ENCODE measurements at regions not wholly inside any gene's neighbourhood (a gene's known extent, or its start where the extent isn't known, plus 50 kb on each side); places are given as distances from the start of the nearest gene placed in this dataset.
"Not testable (repeated sequence)": the region's sequence is repeated elsewhere in the genome, so short reads cannot be mapped to it uniquely, and the experiment has no call there.

DNA sequence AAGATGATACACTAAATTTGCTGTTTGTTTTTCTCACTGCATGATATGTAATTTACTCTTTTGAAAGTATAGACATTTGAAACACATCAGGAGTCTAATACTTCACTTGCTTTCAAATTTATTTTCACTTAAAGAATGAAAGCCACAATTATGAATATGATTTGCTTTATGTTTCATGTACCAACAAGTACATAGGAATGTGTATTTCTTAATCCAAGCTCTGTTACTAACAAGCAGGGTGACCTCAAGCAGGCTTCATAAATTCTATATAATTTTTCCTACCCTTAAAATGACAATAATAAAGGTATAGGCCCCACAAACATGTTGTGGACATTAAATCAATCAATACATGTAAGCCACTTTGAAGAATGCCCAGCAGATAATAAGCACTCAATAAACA is 170.2 kb upstream of the P2RY1 start:
- Histone ChIP-seq H3K27me3 (ENCODE audit: insufficient read depth, low read length) (no peaks in the 10 kb centered on the region), H3K4me1 (ENCODE audit: insufficient read depth, low read length) (no peaks in the 10 kb centered on the region), H2AFZ (ENCODE audit: low read depth, low read length) (no peak overlapping the region), H3K9me3 (ENCODE audit: low read length) (peaks cover 3% of the 10 kb centered on the region), H3K4me3 (ENCODE audit: low read length) (no peak overlapping the region), H3K36me3 (ENCODE audit: insufficient read depth, low read length) (no peaks in the 10 kb centered on the region)

DNA sequence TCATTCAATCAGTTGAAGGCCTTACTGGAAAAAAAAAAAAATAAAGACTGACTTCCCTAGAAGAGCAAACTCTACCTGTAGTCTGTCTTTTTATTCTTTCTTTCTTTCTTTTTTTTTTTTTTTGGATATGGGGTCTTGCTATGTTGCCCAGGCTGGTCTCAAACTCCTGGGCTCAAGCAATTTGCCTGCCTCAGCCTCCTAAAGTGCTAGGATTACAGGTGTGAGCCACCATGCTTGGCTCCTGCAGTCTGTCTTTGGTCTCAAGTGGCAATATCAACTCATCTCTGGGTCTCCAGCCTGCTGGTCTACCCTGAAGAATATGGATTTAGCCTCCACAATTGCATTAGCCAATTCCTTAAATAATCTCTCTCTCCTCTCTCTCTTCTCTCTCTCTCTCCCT is 167.7 kb upstream of the P2RY1 start:
- Histone ChIP-seq H2AFZ (ENCODE audit: low read depth, low read length) (no peak overlapping the region), H3K4me1 (ENCODE audit: insufficient read depth, low read length) (no peaks in the 10 kb centered on the region), H3K27me3 (ENCODE audit: insufficient read depth, low read length) (no peaks in the 10 kb centered on the region), H3K4me3 (ENCODE audit: low read length) (no peak overlapping the region), H3K36me3 (ENCODE audit: insufficient read depth, low read length) (no peaks in the 10 kb centered on the region), H3K9me3 (ENCODE audit: low read length) (peaks cover 3% of the 10 kb centered on the region)

DNA sequence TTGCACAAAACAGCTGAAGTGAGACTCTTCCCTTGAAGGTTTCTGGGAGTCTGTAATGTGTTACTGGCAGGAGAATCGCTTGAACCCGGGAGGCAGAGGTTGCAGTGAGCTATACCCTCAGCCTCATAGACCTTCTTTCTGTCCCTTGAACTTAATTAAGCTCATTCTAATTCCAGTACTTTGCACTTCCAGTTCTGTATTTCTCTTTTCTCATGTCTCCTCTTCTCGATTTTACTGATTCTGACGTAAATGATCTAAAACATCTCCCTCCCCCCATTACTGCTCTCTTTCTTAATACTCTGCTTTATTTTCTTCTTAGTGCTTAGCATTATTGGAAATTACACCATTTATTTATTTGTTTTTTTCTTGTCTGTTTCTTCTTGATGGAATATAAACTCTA is 165.4 kb upstream of the P2RY1 start:
- H2AFZ ChIP-seq (ENCODE audit: low read depth, low read length) = no peak overlapping the region
- no peaks in the 10 kb centered on the region for H3K9me3 ChIP-seq (ENCODE audit: low read length)
- H3K4me1 ChIP-seq (ENCODE audit: insufficient read depth, low read length) = no peaks in the 10 kb centered on the region
- H3K4me3 ChIP-seq (ENCODE audit: low read length) = no peak overlapping the region
- no peaks in the 10 kb centered on the region for H3K36me3 ChIP-seq (ENCODE audit: insufficient read depth, low read length)
- H3K27me3 ChIP-seq (ENCODE audit: insufficient read depth, low read length) = no peaks in the 10 kb centered on the region

DNA sequence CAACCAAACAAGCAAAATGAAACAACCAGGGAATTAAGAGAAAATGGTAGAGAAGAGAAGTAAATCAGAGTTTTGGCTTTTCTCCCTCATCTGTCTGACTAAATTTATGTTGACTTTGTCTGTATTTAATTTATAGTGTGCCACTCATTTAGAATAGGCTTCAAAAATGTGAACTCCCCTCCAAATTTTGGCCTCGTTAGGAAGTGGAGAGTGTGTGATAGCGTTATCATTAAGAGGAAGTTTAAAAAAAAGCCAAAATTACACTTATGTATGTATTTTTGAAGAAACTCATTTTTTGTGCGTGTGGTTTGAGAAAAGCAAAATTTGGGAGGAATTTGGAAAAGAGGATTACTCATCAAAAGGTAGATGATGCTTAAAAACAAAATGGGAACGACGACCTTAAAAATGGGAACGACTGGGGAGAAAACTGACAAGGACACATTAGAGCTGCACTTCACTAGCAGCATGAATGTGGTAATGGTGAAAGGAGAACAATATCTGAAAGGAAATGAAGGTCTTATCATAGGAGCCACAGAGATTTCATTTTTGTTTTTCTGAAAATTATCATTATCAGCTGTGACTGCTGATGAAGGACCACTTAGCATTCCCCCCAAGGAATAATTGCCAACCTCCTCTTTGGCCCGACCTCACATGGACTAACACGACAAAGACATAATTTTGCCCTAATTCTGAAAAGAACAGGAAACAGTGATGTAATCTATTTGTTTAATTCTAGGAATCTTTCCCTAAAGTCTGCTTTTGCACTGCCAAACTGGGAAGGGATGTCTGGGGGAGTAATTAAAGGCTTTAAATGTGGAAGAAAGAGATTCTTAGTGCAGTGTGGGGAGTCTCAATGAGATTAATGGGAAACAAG is 163.2 kb upstream of the P2RY1 start:
- no peak overlapping the region for H2AFZ ChIP-seq (ENCODE audit: low read depth, low read length)
- H3K9me3 ChIP-seq (ENCODE audit: low read length) = no peaks in the 10 kb centered on the region
- H3K27me3 ChIP-seq (ENCODE audit: insufficient read depth, low read length) = no peaks in the 10 kb centered on the region
- H3K4me3 ChIP-seq (ENCODE audit: low read length) = no peak overlapping the region
- H3K4me1 ChIP-seq (ENCODE audit: insufficient read depth, low read length) = peaks cover 7% of the 10 kb centered on the region
- no peaks in the 10 kb centered on the region for H3K36me3 ChIP-seq (ENCODE audit: insufficient read depth, low read length)

DNA sequence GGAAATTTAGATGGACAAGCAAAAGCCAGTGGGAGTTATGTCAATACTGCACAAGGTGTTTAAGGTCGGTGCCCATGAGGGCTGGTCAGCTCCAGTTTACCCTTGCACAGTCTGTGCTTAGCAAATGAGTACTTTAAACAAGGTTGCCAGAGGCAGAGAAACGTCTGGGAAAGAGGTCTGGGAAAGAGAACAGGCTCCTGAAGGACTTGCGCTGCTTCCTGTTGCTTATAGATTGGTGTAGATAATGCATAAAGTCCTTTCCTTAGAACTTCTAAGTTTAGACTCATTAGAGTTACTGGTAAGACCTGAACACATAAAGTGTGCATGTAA is 162.6 kb upstream of the P2RY1 start:
- Histone ChIP-seq H2AFZ (ENCODE audit: low read depth, low read length) (no peak overlapping the region), H3K36me3 (ENCODE audit: insufficient read depth, low read length) (no peaks in the 10 kb centered on the region), H3K27me3 (ENCODE audit: insufficient read depth, low read length) (no peaks in the 10 kb centered on the region), H3K4me3 (ENCODE audit: low read length) (no peak overlapping the region), H3K4me1 (ENCODE audit: insufficient read depth, low read length) (peaks cover 12% of the 10 kb centered on the region), H3K9me3 (ENCODE audit: low read length) (no peaks in the 10 kb centered on the region)

DNA sequence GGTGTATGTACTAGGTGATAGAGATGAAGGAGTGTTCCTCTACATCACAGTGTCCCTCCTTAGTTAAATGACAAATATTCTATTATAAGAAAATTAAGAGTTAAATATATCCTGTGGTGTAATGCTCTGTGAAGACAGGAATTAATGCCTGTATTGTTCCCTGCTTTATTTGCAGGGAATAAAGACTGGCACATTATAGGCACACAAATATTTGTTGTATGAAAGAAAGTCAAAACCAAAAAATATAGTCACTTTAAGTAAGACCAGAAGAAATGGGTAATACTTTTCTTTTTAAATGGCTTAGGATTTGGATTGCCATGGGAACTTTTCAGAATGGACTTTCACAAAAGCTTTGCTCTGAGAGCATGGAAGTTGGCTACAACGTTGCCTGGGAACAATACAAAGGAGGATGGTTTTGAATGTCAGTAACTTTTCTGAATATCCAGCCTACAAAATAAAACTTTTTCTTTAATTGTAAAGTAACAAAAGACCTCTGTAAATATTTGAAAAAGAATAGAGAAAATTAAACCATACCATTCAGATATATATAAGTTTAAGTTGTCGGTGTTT is 158.0 kb upstream of the P2RY1 start:
- no peak overlapping the region for H3K4me3 ChIP-seq (ENCODE audit: low read length)
- H3K27me3 ChIP-seq (ENCODE audit: insufficient read depth, low read length) = no peaks in the 10 kb centered on the region
- no peak overlapping the region for H2AFZ ChIP-seq (ENCODE audit: low read depth, low read length)
- H3K4me1 ChIP-seq (ENCODE audit: insufficient read depth, low read length) = peaks cover 25% of the 10 kb centered on the region
- H3K36me3 ChIP-seq (ENCODE audit: insufficient read depth, low read length) = no peaks in the 10 kb centered on the region
- H3K9me3 ChIP-seq (ENCODE audit: low read length) = no peaks in the 10 kb centered on the region

DNA sequence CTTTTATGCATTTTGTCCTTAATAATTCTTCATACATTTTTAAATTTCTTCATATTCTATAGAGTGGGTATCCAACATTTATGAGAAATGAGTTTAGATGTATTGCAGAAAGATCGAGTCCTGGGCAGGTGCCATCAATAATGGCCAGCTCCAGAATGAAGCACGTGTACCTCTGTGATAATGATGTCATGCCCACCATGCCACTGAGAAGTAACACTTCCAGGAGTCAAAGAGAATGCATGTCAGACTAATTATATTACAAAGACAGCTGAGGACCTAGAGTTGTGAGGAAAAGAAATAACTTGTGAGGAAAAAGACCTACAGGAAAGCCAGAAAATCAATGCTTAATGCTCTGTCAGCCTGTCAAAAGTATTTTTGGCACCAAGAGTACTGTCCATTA is 157.4 kb upstream of the P2RY1 start:
- Histone ChIP-seq H3K4me1 (ENCODE audit: insufficient read depth, low read length) (peaks cover 25% of the 10 kb centered on the region), H3K36me3 (ENCODE audit: insufficient read depth, low read length) (no peaks in the 10 kb centered on the region), H3K9me3 (ENCODE audit: low read length) (no peaks in the 10 kb centered on the region), H3K27me3 (ENCODE audit: insufficient read depth, low read length) (no peaks in the 10 kb centered on the region), H2AFZ (ENCODE audit: low read depth, low read length) (no peak overlapping the region), H3K4me3 (ENCODE audit: low read length) (no peak overlapping the region)

DNA sequence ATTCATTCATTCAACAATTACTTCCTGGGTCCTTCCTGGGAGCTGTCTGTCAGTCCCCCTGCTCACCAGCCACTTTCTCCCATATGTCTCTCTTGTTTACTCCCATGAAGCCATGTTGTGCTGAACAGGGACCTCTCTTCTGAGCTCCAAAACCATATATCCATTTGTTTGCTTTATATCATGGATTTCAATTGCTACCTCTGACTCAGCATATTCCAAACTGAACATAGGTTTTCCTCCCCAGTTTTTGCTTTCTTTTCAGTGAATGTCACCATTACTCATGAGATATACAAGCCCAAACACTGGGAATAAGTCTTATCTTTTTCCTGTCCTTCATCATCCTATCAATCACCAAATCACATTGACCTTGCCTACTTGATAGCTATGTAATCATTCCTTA is 152.5 kb upstream of the P2RY1 start:
- Histone ChIP-seq H3K4me3 (ENCODE audit: low read length) (no peak overlapping the region), H3K4me1 (ENCODE audit: insufficient read depth, low read length) (peaks cover 11% of the 10 kb centered on the region), H3K36me3 (ENCODE audit: insufficient read depth, low read length) (no peaks in the 10 kb centered on the region), H3K9me3 (ENCODE audit: low read length) (peaks cover 3% of the 10 kb centered on the region), H2AFZ (ENCODE audit: low read depth, low read length) (no peak overlapping the region), H3K27me3 (ENCODE audit: insufficient read depth, low read length) (no peaks in the 10 kb centered on the region)

DNA sequence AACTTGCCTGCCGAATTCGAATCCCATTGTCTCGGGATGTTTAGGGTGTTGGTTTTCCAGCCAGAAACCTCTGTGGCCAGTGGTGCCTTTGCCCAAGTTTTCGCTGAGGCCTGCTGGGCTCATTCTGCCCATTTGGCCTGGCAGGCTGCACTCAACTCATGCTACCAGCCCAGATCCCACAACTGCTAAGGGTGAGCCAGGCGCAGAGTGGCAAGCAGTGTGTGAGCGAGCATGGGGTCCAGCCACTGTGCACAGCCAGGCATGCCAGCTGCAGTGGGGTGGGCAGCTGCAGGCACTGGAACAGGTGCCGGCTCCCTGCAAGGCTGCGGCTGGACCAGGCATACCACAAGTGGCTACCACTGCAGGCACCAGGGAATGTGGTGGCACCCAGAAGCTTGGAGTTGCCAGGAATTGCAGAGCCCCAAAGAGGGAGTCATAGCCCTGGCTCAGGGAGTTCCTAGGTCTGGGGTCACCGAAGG is 151.4 kb upstream of the P2RY1 start:
- Histone ChIP-seq H2AFZ (ENCODE audit: low read depth, low read length) (no peak overlapping the region), H3K4me3 (ENCODE audit: low read length) (no peak overlapping the region), H3K4me1 (ENCODE audit: insufficient read depth, low read length) (no peaks in the 10 kb centered on the region), H3K36me3 (ENCODE audit: insufficient read depth, low read length) (no peaks in the 10 kb centered on the region), H3K9me3 (ENCODE audit: low read length) (peaks cover 3% of the 10 kb centered on the region), H3K27me3 (ENCODE audit: insufficient read depth, low read length) (no peaks in the 10 kb centered on the region)

DNA sequence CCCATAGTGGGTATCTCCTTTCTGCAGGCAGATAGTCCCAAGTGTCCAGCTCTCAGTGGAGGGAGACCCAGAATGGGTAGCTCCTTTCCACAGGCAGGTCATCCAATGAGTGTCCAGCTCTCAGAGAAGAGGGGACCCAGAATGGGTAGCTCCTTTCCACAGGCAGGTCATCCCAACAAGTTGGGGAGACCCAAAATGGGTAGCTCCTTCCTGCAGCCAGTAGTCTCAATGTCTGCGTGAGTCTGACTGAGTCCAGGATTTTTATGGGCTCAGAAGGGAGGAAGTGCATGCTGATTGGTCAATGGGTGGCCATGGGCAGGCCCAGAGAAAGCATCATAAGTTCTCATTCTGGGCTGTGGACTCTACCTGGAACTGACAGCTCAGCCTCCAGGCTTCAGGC is 150.7 kb upstream of the P2RY1 start:
- Histone ChIP-seq H3K4me3 (ENCODE audit: low read length) (no peak overlapping the region), H3K27me3 (ENCODE audit: insufficient read depth, low read length) (no peaks in the 10 kb centered on the region), H3K9me3 (ENCODE audit: low read length) (peaks cover 3% of the 10 kb centered on the region), H3K4me1 (ENCODE audit: insufficient read depth, low read length) (no peaks in the 10 kb centered on the region), H2AFZ (ENCODE audit: low read depth, low read length) (no peak overlapping the region), H3K36me3 (ENCODE audit: insufficient read depth, low read length) (no peaks in the 10 kb centered on the region)

DNA sequence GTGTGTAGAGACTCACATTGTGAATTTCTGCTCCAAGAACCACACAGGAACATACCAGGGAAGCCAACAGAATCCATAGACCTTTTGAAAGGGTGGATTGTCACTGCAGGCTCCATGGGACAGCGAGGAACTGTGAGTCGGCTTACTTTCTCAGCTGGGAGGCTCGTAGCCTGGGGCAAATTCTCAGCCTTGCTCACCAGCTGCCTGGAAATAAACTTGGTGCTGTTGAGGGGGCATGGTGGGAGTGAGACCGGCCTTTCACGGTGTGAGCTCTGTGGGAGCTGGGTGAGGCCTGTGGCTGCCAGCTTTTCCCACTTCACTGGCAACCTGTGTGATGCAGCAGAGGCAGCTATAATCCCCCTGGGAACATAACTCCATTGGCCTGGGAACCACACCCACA is 146.6 kb upstream of the P2RY1 start:
- Histone ChIP-seq H3K36me3 (ENCODE audit: insufficient read depth, low read length) (no peaks in the 10 kb centered on the region), H3K4me1 (ENCODE audit: insufficient read depth, low read length) (no peaks in the 10 kb centered on the region), H3K9me3 (ENCODE audit: low read length) (peaks cover 3% of the 10 kb centered on the region), H2AFZ (ENCODE audit: low read depth, low read length) (no peak overlapping the region), H3K27me3 (ENCODE audit: insufficient read depth, low read length) (no peaks in the 10 kb centered on the region), H3K4me3 (ENCODE audit: low read length) (no peak overlapping the region)

DNA sequence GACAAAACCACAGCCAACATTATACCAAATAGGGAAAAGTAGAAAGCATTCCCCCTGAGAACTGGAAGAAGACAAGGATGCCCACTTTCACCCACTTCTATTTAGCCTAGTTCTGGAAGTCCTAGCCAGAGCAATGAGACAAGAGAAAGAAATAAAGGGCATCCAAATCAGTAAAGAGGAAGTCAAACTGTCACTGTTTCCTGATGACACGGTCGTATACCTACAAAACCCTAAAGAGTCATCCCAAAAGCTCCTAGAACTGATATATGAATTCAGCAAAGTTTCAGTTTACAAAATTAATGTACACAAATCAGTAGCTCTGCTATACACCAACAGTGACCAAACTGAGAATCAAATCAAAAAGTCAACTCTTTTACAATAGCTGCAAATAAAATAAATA is 142.6 kb upstream of the P2RY1 start:
- not testable (repeated sequence) for H2AFZ ChIP-seq (ENCODE audit: low read depth, low read length); H3K4me3 ChIP-seq (ENCODE audit: low read length); H3K4me1 ChIP-seq (ENCODE audit: insufficient read depth, low read length)

DNA sequence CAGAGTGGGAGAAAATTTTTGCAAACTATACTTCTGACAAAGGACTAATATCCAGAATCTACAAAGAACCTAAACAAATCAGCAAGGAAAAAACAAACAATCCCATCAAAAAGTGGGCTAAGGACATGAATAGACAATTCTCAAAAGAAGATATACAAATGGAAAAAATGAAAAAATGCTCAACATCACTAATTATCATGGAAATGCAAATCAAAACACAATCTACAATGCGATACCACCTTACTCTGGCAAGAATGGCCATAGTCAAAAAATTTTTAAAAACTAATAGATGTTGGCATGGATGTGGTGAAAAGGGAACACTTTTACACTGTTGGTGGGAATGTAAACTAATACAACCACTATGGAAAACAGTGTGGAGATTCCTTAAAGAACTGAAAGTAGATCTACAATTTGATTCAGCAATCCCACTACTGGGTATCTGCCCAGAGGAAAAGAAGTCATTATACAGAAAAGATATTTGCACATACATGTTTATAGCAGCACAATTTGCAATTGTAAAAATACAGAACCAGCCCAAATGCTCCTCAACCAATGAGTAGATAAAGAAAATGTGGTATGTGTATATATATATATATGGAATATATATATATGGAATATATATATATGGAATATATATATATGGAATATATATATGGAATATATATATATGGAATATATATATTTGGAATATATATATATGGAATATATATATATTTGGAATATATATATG is 141.2 kb upstream of the P2RY1 start:
- H3K36me3 ChIP-seq (ENCODE audit: insufficient read depth, low read length); H3K27me3 ChIP-seq (ENCODE audit: insufficient read depth, low read length); H3K9me3 ChIP-seq (ENCODE audit: low read length); H3K4me3 ChIP-seq (ENCODE audit: low read length); H3K4me1 ChIP-seq (ENCODE audit: insufficient read depth, low read length); H2AFZ ChIP-seq (ENCODE audit: low read depth, low read length): not testable (repeated sequence)

More for the DNA sequence above, 142.6 kb upstream of the P2RY1 start:
- not testable (repeated sequence) for H3K9me3 ChIP-seq (ENCODE audit: low read length); H3K36me3 ChIP-seq (ENCODE audit: insufficient read depth, low read length); H3K27me3 ChIP-seq (ENCODE audit: insufficient read depth, low read length)
